Fibroblast of the aortic adventitia (primary cell): ENCODE measurements at regions not wholly inside any gene's neighbourhood (a gene's known extent, or its start where the extent isn't known, plus 50 kb on each side); places are given as distances from the start of the nearest gene placed in this dataset.

Experiments
- DNase-seq: peaks from one replicate; pipeline ENCODE4 v3.0.0-alpha.2; 2010; ENCODE audit warnings: low read depth
- H3K4me3 ChIP-seq: 2 replicates; pipeline ENCODE4 v1.5.1; 2011; ENCODE audit warnings: low read depth, mild to moderate bottlenecking, control low read depth, low read length, moderate library complexity
- TF ChIP-seq, protein P1 (sequence below): IDR thresholded peaks from 2 replicates; pipeline ENCODE4 v1.5.1; 2011; ENCODE audit warnings: mild to moderate bottlenecking, low read length, control low read depth, inconsistent platforms; ENCODE audit not compliant: insufficient read depth

DNA sequence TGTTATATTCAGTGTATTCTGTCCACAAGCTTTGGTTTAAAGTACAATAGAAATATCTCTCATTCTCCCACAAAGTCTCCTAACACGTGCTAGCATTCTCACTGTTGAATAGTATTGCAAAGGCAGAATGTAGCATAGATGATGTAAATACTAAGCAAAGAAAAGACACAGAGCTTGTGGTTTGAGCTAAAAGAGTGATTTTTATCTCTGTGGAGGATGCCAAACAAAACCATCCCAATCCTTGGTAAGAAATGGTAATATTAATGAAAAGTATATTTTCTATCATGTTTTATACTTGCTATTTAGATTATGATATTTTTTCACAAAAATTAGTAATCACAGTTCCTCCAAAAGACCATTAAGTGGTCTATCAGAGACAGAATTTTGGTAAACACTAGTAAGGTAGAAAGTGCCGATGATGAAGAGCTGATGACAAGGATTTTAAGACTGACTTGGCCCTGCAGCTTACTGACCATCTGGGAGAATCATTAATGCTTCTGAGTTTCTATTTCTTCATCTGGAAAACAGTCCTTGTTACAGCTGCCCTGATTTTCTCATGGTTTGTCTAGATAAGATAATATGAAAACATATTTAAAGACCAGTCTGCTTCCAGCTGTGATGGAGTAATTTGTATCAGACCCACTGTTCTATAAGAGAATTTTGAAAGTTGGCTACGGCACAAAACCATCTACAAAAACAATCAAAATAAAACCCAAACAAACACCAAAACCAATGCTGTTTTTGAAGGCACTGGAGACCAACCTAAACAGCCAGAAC, 510.2 kb downstream of the SPATA31D1 start:
- DNase-seq, result peak; percentile 25
- TF ChIP-seq, protein P1, sequence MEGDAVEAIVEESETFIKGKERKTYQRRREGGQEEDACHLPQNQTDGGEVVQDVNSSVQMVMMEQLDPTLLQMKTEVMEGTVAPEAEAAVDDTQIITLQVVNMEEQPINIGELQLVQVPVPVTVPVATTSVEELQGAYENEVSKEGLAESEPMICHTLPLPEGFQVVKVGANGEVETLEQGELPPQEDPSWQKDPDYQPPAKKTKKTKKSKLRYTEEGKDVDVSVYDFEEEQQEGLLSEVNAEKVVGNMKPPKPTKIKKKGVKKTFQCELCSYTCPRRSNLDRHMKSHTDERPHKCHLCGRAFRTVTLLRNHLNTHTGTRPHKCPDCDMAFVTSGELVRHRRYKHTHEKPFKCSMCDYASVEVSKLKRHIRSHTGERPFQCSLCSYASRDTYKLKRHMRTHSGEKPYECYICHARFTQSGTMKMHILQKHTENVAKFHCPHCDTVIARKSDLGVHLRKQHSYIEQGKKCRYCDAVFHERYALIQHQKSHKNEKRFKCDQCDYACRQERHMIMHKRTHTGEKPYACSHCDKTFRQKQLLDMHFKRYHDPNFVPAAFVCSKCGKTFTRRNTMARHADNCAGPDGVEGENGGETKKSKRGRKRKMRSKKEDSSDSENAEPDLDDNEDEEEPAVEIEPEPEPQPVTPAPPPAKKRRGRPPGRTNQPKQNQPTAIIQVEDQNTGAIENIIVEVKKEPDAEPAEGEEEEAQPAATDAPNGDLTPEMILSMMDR, result no peak
- H3K4me3 ChIP-seq, result no peak overlapping the region

DNA sequence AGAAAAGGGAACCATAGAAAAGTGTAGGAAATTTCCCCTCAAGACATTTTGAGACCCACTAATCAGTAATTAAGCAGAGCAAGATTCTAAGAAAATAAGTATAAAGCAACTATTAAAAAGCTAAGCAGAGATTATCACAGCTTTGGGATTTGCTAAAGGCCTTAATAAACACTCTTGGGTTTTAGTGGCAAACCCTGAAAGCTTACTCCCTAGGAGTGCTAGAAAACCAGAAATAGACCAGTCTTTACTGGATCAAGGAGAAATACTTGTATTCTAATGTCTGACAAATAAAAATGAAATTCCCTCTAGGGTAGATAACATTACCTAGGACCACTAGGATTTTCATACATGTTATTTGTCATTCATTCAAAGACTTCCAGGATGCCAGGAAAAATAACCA, 510.8 kb downstream of the SPATA31D1 start:
- DNase-seq, result no peak
- TF ChIP-seq, protein P1, result no peak
- no peak overlapping the region for H3K4me3 ChIP-seq

DNA sequence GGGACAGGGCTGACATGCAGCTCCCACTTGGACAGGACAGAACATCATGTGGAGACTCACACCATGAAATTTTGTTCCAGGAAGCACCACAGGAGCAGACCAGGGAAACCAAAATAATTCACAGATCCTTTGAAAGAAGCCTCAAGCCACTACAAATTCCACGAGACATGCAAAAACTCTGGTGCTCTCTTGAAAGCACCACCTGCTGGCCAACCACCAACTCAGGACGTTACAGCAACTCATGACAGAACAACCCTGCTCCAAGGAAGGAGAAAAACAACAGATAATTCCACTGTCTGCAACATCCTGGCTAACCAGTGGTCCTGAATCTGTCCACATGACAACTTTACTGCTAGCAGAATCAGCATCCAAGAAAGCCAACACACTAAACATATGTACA, 516.0 kb downstream of the SPATA31D1 start:
- H3K4me3 ChIP-seq, result no peak overlapping the region
- DNase-seq, result no peak
- TF ChIP-seq, protein P1, result no peak

DNA sequence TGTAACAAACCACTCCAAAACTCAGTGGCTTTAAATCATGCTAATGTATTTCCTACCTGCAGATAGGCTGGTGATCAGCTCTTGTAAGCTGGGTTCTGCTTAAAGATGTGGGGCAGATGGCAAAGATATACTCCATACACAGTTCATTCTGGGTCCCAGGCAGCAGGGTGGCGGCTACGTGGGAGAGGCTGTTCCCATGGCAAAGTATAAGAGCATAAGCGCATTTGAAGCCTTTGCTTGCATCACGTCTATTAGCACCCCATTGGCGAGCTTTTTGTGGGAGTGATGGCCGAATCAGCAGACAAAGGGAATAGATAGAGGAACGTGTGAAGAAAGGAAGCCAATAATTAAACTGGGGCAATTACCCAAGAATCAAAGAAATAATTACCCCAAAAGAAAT, 523.1 kb downstream of the SPATA31D1 start:
- DNase-seq, result no peak
- no peak overlapping the region for H3K4me3 ChIP-seq
- TF ChIP-seq, protein P1, result no peak

DNA sequence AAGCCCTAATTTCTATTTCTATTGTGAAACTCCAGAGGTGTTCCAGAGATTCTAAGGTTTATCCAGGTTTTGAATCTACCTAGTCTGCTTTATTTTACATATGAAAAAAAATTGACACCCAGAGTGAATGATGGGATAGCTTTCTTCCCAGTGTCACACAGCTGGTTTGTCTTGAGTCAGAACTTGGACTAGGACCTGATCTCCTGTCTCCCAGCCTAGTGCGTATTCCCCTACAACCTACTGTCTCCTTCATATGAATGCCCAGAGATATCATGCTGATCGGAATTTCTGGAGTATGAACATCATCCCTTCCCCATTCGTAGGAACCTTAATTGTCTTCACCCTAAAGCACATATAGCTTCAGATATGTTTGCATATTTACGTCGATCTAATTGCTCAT, 524.2 kb downstream of the SPATA31D1 start:
- H3K4me3 ChIP-seq, result no peak overlapping the region
- DNase-seq, result peak; percentile 40
- TF ChIP-seq, protein P1, result no peak

DNA sequence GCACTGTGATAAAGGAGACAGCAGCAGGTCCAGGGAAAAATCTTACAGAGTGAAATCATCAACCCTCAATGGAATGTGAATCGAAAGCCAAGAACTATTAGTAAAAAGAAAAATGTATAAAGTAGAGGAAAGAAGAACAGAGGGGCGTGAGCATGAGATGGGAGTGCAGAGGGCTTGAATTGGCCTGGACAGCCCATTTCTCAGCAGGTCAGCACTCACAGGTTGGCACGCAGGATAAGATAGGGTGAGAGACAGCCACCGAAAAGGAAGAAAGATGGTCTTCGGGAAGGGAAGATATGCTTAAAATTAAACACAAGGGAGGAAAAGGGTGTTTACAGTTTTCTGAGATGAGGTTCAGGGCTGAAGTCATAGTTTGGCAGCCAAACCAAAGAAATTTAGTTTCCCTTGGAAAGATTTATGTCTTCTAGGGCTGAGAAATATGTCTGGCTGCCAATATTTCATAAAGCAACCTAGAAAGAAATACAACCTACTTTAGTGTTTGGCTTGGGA, 524.7 kb downstream of the SPATA31D1 start:
- TF ChIP-seq, protein P1, result no peak
- peak; percentile 96 for DNase-seq
- H3K4me3 ChIP-seq, result peak overlapping the region; percentile 11
